B cell (primary cell): ENCODE measurements at regions not wholly inside any gene's neighbourhood (a gene's known extent, or its start where the extent isn't known, plus 50 kb on each side); places are given as distances from the start of the nearest gene placed in this dataset.
"Not testable (repeated sequence)": the region's sequence is repeated elsewhere in the genome, so short reads cannot be mapped to it uniquely, and the experiment has no call there.

Experiments used
- ATAC-seq: fragments of 200-7000 bp; cut with Tn5 transposase; one replicate; pipeline ENCODE4 v1.10.0; 2021; ENCODE audit warnings: low read depth, mild to moderate bottlenecking, moderate number of reproducible peaks, moderate library complexity
- CTCF ChIA-PET: fragments of 350-600 bp; sonication (Branson Sonifier 250); formaldehyde crosslinking; loops from one replicate; lab custom pipeline; 2021; ENCODE audit warnings: antibody characterized with exemption, inconsistent platforms; lab: Charles Lee
- POLR2A ChIA-PET: fragments of 350-600 bp; sonication (Branson Sonifier 250); formaldehyde crosslinking; loops from one replicate; lab custom pipeline; 2021; ENCODE audit warnings: antibody characterized with exemption; lab: Charles Lee
- DNase-seq: peaks from one replicate; pipeline ENCODE4 v3.0.0; 2013
- H2AFZ ChIP-seq: 2 replicates; pipeline ENCODE4 v1.6.1; 2012; ENCODE audit warnings: mild to moderate bottlenecking, low read depth, low read length; ENCODE audit not compliant: insufficient read depth, poor library complexity, severe bottlenecking
- H3K27ac ChIP-seq, 2 donors: 1 replicate in 1 of 2; 2 replicates in 1 of 2; pipeline ENCODE4 v1.5.1; 2012 to 2013; ENCODE audit warnings: low read length in 2 of 2, mild to moderate bottlenecking in 2 of 2, moderate library complexity in 1 of 2
- H3K27me3 ChIP-seq, 4 experiments: fragments of 200-600 bp in 1 of 4; sonication (generic) in 1 of 4; replicated peaks in 1 of 4; 1 replicate in 2 of 4; 2 replicates in 2 of 4; pipeline versions ENCODE4 v1.6.1 to v1.7.0; 2013 to 2016; ENCODE audit warnings: low read length in 3 of 4, mild to moderate bottlenecking in 2 of 4, mixed read lengths in 1 of 4, moderate library complexity in 1 of 4; ENCODE audit not compliant: insufficient read depth in 4 of 4, control insufficient read depth in 3 of 4; ENCODE audit errors: control extremely low read depth in 1 of 4
- H3K36me3 ChIP-seq, 2 experiments: replicated peaks in 1 of 2; 1 replicate in 1 of 2; 2 replicates in 1 of 2; pipeline versions ENCODE4 v1.6.1 to v1.7.1; 2013; ENCODE audit warnings: low read length in 1 of 2; ENCODE audit not compliant: insufficient read depth in 2 of 2, control insufficient read depth in 1 of 2; ENCODE audit errors: control extremely low read depth in 1 of 2, extremely low read depth in 1 of 2
- H3K4me1 ChIP-seq, 2 donors: fragments of 200-600 bp in 1 of 2; sonication (generic) in 1 of 2; 1 replicate in 1 of 2; 2 replicates in 1 of 2; pipeline versions ENCODE4 v1.5.1 to v1.6.1; 2013 to 2017; ENCODE audit warnings: low read length in 2 of 2; ENCODE audit not compliant: control insufficient read depth in 2 of 2, insufficient read depth in 2 of 2
- H3K4me2 ChIP-seq: replicated peaks from 2 replicates; pipeline ENCODE3; 2012; ENCODE audit warnings: mild to moderate bottlenecking, low read depth, low read length; ENCODE audit not compliant: poor library complexity, severe bottlenecking
- H3K4me3 ChIP-seq, 5 experiments: fragments of 200-600 bp in 1 of 5; sonication (generic) in 1 of 5; 1 replicate in 3 of 5; 2 replicates in 2 of 5; pipeline versions ENCODE4 v1.5.1 to v1.7.0; 2011 to 2016; ENCODE audit warnings: low read length in 4 of 5, mild to moderate bottlenecking in 4 of 5, low read depth in 2 of 5, control low read depth in 1 of 5, moderate library complexity in 1 of 5; ENCODE audit not compliant: insufficient read depth in 1 of 5; ENCODE audit errors: control extremely low read depth in 1 of 5, extremely low read depth in 1 of 5
- H3K79me2 ChIP-seq: fragments of 200-600 bp; sonication (generic); one replicate; pipeline ENCODE4 v1.6.0; 2016; ENCODE audit warnings: low read length; ENCODE audit not compliant: control insufficient read depth, insufficient read depth
- H3K9ac ChIP-seq: fragments of 200-600 bp; sonication (generic); 2 replicates; pipeline ENCODE4 v1.6.1; 2017; ENCODE audit warnings: mild to moderate bottlenecking, low read length, moderate library complexity
- H3K9me3 ChIP-seq, 3 donors: one replicate each; pipeline versions ENCODE4 v1.6.1 to v1.7.1; 2013; ENCODE audit warnings: low read length in 2 of 3; ENCODE audit not compliant: control insufficient read depth in 2 of 3, insufficient read depth in 1 of 3; ENCODE audit errors: control extremely low read depth in 1 of 3
- H4K20me1 ChIP-seq: 2 replicates; pipeline ENCODE4 v1.6.0; 2012; ENCODE audit warnings: mild to moderate bottlenecking, low read length; ENCODE audit not compliant: insufficient read depth, control insufficient read depth, poor library complexity, severe bottlenecking
- H3K27ac Mint-ChIP-seq: one replicate; pipeline ENCODE4 v1.8.0; 2021; ENCODE audit warnings: mixed read lengths
- H3K27me3 Mint-ChIP-seq: one replicate; pipeline ENCODE4 v1.8.0; 2021; ENCODE audit warnings: mixed read lengths
- H3K4me1 Mint-ChIP-seq: one replicate; pipeline ENCODE4 v1.8.0; 2021; ENCODE audit warnings: mixed read lengths
- H3K4me3 Mint-ChIP-seq: one replicate; pipeline ENCODE4 v1.8.0; 2021; ENCODE audit warnings: mixed read lengths
- H3K9me3 Mint-ChIP-seq: one replicate; pipeline ENCODE4 v1.8.0; 2022; ENCODE audit warnings: mixed read lengths; ENCODE audit not compliant: insufficient read depth
- EZH2 ChIP-seq: IDR thresholded peaks from 2 replicates; pipeline ENCODE4 v1.6.1; 2012; ENCODE audit warnings: borderline replicate concordance, low read depth, mild to moderate bottlenecking, moderate library complexity, low read length; ENCODE audit not compliant: insufficient read depth, poor library complexity, severe bottlenecking
- WGBS: methylation state at CpG from one replicate; pipeline ENCODE4 v1.1.5; 2013; ENCODE audit warnings: missing lambda C conversion rate; ENCODE audit not compliant: insufficient coverage; 5-methylcytosine and 5-hydroxymethylcytosine counted together
- intact Hi-C: fragments of 100-400 bp; cut with micrococcal nuclease; formaldehyde crosslinking; loops from one replicate; pipeline ENCODE4 v1.10.0; 2022
- TF ChIP-seq, protein P1 (sequence below): fragments of 200-600 bp; IDR thresholded peaks from one replicate; pipeline ENCODE4 v1.8.0; 2022; ENCODE audit warnings: antibody characterized with exemption, mild to moderate bottlenecking

GRCh38 chr4:179719766-179720450 is 2277.7 kb upstream of the AGA start:
- 97% methylated on average over 6 of the region's 8 CpGs for WGBS
- intact Hi-C loops: no loop called here
- Histone ChIP-seq H3K4me3 (no peak overlapping the region), H3K27ac (no peak overlapping the region), H3K4me1 (no peaks in the 10 kb centered on the region), H4K20me1 (no peaks in the 10 kb centered on the region), H3K79me2 (no peaks in the 10 kb centered on the region), H3K27me3 (no peaks in the 10 kb centered on the region), H3K9ac (no peak overlapping the region), H2AFZ (no peak overlapping the region), H3K36me3 (no peaks in the 10 kb centered on the region), H3K9me3 (peaks cover 0 to 11% (median 0%) of the 10 kb centered on the region in 3 donors), H3K4me2 (no peak overlapping the region)
- CTCF ChIA-PET: no interaction called here
- TF ChIP-seq, protein P1, sequence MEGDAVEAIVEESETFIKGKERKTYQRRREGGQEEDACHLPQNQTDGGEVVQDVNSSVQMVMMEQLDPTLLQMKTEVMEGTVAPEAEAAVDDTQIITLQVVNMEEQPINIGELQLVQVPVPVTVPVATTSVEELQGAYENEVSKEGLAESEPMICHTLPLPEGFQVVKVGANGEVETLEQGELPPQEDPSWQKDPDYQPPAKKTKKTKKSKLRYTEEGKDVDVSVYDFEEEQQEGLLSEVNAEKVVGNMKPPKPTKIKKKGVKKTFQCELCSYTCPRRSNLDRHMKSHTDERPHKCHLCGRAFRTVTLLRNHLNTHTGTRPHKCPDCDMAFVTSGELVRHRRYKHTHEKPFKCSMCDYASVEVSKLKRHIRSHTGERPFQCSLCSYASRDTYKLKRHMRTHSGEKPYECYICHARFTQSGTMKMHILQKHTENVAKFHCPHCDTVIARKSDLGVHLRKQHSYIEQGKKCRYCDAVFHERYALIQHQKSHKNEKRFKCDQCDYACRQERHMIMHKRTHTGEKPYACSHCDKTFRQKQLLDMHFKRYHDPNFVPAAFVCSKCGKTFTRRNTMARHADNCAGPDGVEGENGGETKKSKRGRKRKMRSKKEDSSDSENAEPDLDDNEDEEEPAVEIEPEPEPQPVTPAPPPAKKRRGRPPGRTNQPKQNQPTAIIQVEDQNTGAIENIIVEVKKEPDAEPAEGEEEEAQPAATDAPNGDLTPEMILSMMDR: no peak
- TF ChIP-seq EZH2: no peak
- Mint-ChIP-seq H3K27me3 (no peaks in the 10 kb centered on the region), H3K4me3 (no peak overlapping the region), H3K9me3 (no peaks in the 10 kb centered on the region), H3K27ac (no peak overlapping the region), H3K4me1 (no peaks in the 10 kb centered on the region)
- no peak for ATAC-seq
- POLR2A ChIA-PET: no interaction called here
- no peak for DNase-seq

- POLR2A ChIA-PET, H3K4me1 Mint-ChIP-seq, H3K4me3 ChIP-seq, H4K20me1 ChIP-seq, H3K27me3 Mint-ChIP-seq, H3K4me3 Mint-ChIP-seq, H3K27ac ChIP-seq, ATAC-seq, H3K79me2 ChIP-seq, intact Hi-C loops, H3K36me3 ChIP-seq, H3K9ac ChIP-seq, H3K9me3 Mint-ChIP-seq, CTCF ChIA-PET, H3K4me2 ChIP-seq, DNase-seq, H3K27ac Mint-ChIP-seq, H3K27me3 ChIP-seq, H3K9me3 ChIP-seq, H2AFZ ChIP-seq, H3K4me1 ChIP-seq: not testable (repeated sequence)
- 87% methylated on average over 4 of the region's 6 CpGs for WGBS
These were observed 2284.3 kb upstream of the AGA start for GRCh38 chr4:179726491-179726890.
